GM10266 (cell line): ENCODE measurements at regions not wholly inside any gene's neighbourhood (a gene's known extent, or its start where the extent isn't known, plus 50 kb on each side); places are given as distances from the start of the nearest gene placed in this dataset.

Experiments used
- DNase-seq: peaks from one replicate; pipeline ENCODE4 v3.0.0; 2012; ENCODE audit errors: extremely low spot score
- CTCF ChIP-seq: IDR thresholded peaks from 2 replicates; pipeline ENCODE4 v1.5.1; 2012; ENCODE audit warnings: mild to moderate bottlenecking, low read depth; ENCODE audit not compliant: control insufficient read depth, insufficient read depth; ENCODE audit errors: missing control alignments

DNA sequence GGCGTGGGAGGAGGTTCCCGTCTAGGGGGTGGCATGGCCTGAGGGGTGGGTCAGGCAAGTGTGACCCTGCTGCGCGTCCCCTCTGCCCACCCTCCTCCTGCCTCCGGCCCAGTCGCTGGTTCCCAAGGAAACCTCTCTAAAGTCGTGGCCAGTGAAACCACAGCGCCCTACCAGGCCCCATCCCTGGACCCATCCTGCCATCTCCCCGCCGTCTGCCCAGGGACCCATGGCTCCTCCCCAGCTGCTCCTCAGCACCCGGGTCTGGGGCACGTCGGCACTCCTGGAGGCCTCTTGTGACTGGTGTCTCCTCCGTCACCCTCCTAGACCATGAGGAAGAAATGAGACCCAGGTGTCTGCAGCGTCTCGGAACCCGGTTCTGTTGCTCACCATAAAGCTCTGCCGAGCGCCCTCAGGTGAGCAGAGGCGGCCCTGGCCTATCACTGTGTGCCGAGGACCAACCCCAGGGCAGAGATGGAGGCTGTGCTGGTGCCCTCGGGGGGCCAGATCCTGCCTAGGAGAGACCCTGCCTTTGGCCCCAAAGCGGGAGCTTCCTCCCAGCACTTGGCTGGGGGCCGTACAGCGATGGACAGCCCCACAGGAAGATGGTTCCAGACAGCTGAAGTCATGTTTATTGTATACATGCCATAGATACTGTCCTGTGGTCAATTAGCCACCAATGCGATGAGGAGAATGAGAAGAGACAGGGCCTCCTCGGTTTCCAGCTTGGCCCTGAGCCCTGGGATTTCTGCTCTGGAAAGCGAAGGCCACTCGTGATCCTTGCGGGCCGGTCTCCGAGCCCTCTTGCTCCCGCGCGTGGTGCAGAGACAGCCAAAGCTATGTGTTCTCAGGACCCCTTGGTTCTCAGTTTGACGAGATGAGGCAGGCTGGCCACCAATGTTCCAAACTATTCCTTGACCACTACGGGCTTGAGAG lies 222.5 kb upstream of the RTL1 start:
- DNase-seq = no peak
- TF ChIP-seq CTCF = no peak

- DNase-seq = no peak
- TF ChIP-seq CTCF = no peak
Measured at GRCh38 chr14:101126731-101127130, 223.2 kb upstream of the RTL1 start.

GRCh38 chr14:101127224-101127623 lies 223.7 kb upstream of the RTL1 start:
- no peak for DNase-seq
- TF ChIP-seq CTCF = no peak

- TF ChIP-seq CTCF = no peak
- no peak for DNase-seq
Measured at GRCh38 chr14:101128478-101129321, 225.2 kb upstream of the RTL1 start.

DNA sequence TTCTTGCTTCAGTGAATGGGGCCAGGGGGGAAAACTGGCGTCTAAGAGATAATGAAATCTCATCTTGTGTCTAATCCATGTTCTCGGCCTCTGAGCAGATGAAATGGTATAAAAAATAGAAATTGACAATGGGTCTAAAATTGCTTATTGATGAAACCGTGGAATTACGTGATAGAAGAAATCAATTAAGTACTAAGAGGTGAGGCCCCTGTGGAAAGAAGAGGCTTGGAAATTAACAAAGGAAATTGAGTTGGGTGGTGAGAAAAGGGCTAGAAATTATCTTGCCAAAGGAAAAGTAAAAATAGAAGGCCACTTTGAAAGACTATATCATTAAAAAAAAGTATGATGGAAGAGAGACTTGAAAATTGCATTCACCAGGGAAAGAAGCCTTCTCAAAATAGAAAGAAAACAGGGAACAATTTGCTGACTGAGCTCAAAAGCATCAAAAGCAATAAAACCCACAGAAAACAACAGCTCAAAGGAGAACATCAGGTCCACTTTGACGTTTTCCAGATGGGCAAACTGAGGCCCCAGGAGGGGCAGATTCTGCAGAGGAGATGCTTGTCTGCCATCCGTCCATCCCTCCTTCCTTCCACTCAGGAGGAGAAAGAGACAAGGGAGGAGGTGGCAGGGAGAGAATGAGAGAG lies 226.1 kb upstream of the RTL1 start:
- TF ChIP-seq CTCF = no peak
- no peak for DNase-seq

DNA sequence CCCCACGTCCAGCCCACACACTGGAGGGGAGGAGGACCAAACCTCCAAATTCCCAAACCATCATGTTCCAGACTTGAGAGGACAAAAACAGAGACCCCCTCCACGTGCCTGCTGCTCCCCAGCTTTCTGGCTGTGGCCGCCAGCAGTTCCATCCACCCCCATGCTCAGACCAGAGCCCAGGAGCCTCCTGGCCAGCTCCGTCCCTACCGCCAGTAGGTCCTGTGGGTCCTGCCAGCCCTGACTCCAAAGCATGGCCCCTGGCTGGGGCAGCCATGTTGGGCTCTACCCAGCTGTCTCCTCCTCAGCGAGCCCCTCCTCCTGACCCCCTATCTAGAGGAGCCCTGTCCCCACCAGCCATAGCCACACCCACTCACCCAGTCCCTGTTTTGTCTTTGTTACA lies 227.3 kb upstream of the RTL1 start:
- no peak for TF ChIP-seq CTCF
- DNase-seq = no peak
